ENCODE measurements at regions not wholly inside any gene's neighbourhood (a gene's known extent, or its start where the extent isn't known, plus 50 kb on each side); places are given as distances from the start of the nearest gene placed in this dataset.

- Mint-ChIP-seq H3K27me3 (ENCODE audit: low read depth) (no peaks in the 10 kb centered on the region), H3K27ac (no peak overlapping the region), H3K4me1 (ENCODE audit: low read depth) (no peaks in the 10 kb centered on the region), H3K36me3 (ENCODE audit: low read depth) (no peaks in the 10 kb centered on the region), H3K9me3 (peaks cover 3% of the 10 kb centered on the region), H3K4me3 (no peak overlapping the region)
- DNase-seq: no peak
- intact Hi-C loops (cut with micrococcal nuclease): no loop called here
- CTCF ChIA-PET: no interaction called here
Measured at GRCh38 chr20:57794036-57794435, 84.2 kb upstream of the PMEPA1 start.

GRCh38 chr20:57793421-57793820 lies 83.6 kb upstream of the PMEPA1 start:
- H3K27me3 Mint-ChIP-seq (ENCODE audit: low read depth): no peaks in the 10 kb centered on the region
- peaks cover 3% of the 10 kb centered on the region for H3K9me3 Mint-ChIP-seq
- H3K4me3 Mint-ChIP-seq: no peak overlapping the region
- no peaks in the 10 kb centered on the region for H3K4me1 Mint-ChIP-seq (ENCODE audit: low read depth)
- no peak overlapping the region for H3K27ac Mint-ChIP-seq
- intact Hi-C loops (cut with micrococcal nuclease): no loop called here
- no peak for DNase-seq
- H3K36me3 Mint-ChIP-seq (ENCODE audit: low read depth): no peaks in the 10 kb centered on the region
- CTCF ChIA-PET: no interaction called here

GRCh38 chr20:57792386-57793080 lies 82.7 kb upstream of the PMEPA1 start:
- H3K27ac Mint-ChIP-seq: no peak overlapping the region
- no peak overlapping the region for H3K4me3 Mint-ChIP-seq
- no peak for DNase-seq
- CTCF ChIA-PET: no interaction called here
- intact Hi-C loops (cut with micrococcal nuclease): no loop called here
- no peaks in the 10 kb centered on the region for H3K27me3 Mint-ChIP-seq (ENCODE audit: low read depth)
- peaks cover 3% of the 10 kb centered on the region for H3K9me3 Mint-ChIP-seq
- H3K4me1 Mint-ChIP-seq (ENCODE audit: low read depth): no peaks in the 10 kb centered on the region
- no peaks in the 10 kb centered on the region for H3K36me3 Mint-ChIP-seq (ENCODE audit: low read depth)

DNA sequence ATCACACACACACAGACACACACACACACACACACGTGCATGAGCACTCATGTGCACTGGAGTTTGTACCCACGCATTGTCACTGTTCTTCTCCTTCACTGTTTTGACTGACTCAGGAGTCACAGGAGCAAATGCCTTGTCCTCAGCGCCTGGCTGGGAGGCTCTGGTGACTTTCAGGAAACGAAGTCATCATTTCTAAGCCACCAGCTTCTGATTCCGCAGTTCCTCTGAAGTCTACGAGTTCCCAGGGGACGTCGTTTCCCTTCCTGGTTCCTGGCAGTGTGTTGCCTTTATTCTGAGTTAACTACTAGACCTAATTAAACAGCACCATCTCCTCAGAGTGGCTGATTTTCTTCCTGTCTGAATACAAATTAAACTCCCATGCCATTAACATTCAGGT lies 82.2 kb upstream of the PMEPA1 start:
- no peaks in the 10 kb centered on the region for H3K36me3 Mint-ChIP-seq (ENCODE audit: low read depth)
- intact Hi-C loops (cut with micrococcal nuclease): no loop called here
- no peaks in the 10 kb centered on the region for H3K4me1 Mint-ChIP-seq (ENCODE audit: low read depth)
- H3K9me3 Mint-ChIP-seq: peaks cover 3% of the 10 kb centered on the region
- CTCF ChIA-PET: no interaction called here
- no peak for DNase-seq
- no peak overlapping the region for H3K27ac Mint-ChIP-seq
- H3K27me3 Mint-ChIP-seq (ENCODE audit: low read depth): no peaks in the 10 kb centered on the region
- H3K4me3 Mint-ChIP-seq: no peak overlapping the region

DNA sequence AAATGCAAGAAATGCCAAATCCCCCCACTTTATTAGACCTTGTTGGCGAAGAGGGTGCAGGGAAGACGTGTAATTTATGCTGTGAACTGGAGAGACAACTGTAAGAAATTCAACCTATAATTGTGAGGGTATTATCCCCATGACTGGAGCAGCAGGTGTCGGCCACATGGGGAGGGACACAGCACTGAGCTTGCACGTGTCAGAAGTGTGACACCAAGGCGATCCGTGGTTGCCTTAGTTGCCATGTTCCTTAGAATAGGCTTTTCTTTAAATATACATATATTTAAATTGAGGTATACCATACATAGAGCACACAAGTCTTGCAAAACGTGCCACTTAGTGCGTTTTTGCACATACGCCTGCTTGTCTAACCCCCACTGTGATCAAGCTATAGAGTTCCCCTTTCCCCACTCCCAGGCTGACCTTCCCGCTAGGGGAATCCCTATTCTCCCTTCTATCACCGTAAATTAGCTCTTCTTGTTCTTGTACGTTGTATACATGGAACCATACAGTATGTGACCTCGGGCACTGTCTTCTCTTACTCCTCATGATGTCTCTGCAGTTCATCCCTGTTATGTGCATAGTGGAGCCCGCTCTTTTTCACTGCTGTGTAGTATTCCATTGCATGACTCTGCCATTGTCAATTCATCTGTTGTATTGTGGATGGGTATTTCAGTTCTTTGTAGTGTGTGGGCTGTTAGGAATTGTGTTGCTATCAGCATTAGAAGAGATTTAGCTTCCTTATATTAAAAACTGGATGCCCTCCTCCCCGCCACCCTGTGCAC lies 81.6 kb upstream of the PMEPA1 start:
- no peak overlapping the region for H3K27ac Mint-ChIP-seq
- H3K36me3 Mint-ChIP-seq (ENCODE audit: low read depth): no peaks in the 10 kb centered on the region
- peaks cover 3% of the 10 kb centered on the region for H3K9me3 Mint-ChIP-seq
- no peaks in the 10 kb centered on the region for H3K4me1 Mint-ChIP-seq (ENCODE audit: low read depth)
- CTCF ChIA-PET: no interaction called here
- H3K27me3 Mint-ChIP-seq (ENCODE audit: low read depth): peaks cover 2% of the 10 kb centered on the region
- H3K4me3 Mint-ChIP-seq: no peak overlapping the region
- intact Hi-C loops (cut with micrococcal nuclease): no loop called here
- DNase-seq: no peak

DNA sequence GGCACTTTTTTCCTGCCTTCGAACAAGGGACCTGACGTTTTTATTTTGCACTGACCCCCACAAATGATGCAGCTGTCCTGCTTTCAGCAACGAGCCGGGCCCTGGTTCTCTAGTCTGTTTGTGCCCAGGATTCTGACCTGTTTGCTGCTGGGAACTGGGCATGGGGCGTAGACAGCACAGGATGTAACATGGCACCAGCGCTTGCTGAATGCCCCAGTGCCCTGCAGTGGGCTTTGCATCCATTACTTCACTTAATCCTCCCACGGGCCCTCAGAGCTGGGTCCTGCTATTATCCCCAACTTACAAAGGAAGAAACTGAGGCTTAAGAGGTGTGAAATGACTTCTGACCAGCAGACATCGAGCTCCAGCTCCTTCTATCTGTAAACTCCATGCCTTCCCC lies 80.4 kb upstream of the PMEPA1 start:
- no peak overlapping the region for H3K4me3 Mint-ChIP-seq
- CTCF ChIA-PET: no interaction called here
- H3K9me3 Mint-ChIP-seq: peaks cover 3% of the 10 kb centered on the region

DNA sequence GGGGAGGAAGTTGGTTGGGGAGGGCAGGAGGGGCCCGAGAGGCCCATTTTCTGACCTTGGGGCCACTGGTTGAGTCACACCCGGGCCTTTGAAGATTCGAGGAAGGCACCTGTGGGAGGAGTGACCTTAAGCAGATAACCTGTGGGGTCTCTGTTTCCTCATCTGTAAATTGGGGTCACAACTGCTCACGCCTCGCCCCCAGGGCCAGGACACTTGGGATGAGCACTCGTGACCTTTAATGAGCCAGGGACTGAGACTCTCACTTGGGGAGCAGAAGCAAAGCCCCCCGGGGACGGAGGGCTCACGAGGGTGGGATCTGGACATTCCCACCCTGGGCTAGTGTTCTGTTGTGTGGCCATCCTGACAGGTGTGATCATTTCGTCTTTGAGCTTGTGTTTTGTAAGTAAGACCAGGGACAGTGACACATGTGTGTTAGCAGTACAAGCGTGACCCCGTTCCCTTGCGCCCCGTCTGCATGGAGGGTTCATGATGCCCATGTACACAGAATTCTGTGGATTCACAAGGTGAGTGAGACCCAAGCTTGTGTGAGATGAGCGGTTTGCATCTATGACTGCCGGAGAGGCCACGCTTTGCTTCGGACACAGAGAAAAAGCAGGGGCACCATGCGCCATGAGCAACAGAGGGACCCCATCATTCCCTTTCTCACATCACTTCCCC lies 79.3 kb upstream of the PMEPA1 start:
- Mint-ChIP-seq H3K4me1 (ENCODE audit: low read depth) (no peaks in the 10 kb centered on the region), H3K27me3 (ENCODE audit: low read depth) (peaks cover 2% of the 10 kb centered on the region), H3K4me3 (no peak overlapping the region), H3K36me3 (ENCODE audit: low read depth) (no peaks in the 10 kb centered on the region), H3K9me3 (peaks cover 3% of the 10 kb centered on the region), H3K27ac (no peak overlapping the region)
- intact Hi-C loops (cut with micrococcal nuclease): no loop called here
- CTCF ChIA-PET: no interaction called here
- DNase-seq: no peak

More for the DNA sequence above, 80.4 kb upstream of the PMEPA1 start:
- Mint-ChIP-seq H3K4me1 (ENCODE audit: low read depth) (no peaks in the 10 kb centered on the region), H3K27ac (no peak overlapping the region), H3K36me3 (ENCODE audit: low read depth) (no peaks in the 10 kb centered on the region), H3K27me3 (ENCODE audit: low read depth) (peaks cover 2% of the 10 kb centered on the region)
- intact Hi-C loops (cut with micrococcal nuclease): no loop called here
- DNase-seq: no peak

GRCh38 chr20:57787990-57788781 lies 78.4 kb upstream of the PMEPA1 start:
- no peaks in the 10 kb centered on the region for H3K36me3 Mint-ChIP-seq (ENCODE audit: low read depth)
- CTCF ChIA-PET: interaction anchor here (0.5 kb wide), 1 partner anchor 392 kb away, joined by 3 read pairs; no protein-coding TSS in a partner anchor
- H3K27me3 Mint-ChIP-seq (ENCODE audit: low read depth): peaks cover 2% of the 10 kb centered on the region

GRCh38 chr20:57787151-57787989 lies 77.6 kb upstream of the PMEPA1 start:
- Mint-ChIP-seq H3K36me3 (ENCODE audit: low read depth) (no peaks in the 10 kb centered on the region), H3K4me3 (no peak overlapping the region), H3K4me1 (ENCODE audit: low read depth) (no peaks in the 10 kb centered on the region), H3K9me3 (peaks cover 3% of the 10 kb centered on the region), H3K27ac (no peak overlapping the region), H3K27me3 (ENCODE audit: low read depth) (peaks cover 2% of the 10 kb centered on the region)
- intact Hi-C loops (cut with micrococcal nuclease): no loop called here
- no peak for DNase-seq
- CTCF ChIA-PET: no interaction called here

More at GRCh38 chr20:57787990-57788781, 78.4 kb upstream of the PMEPA1 start:
- Mint-ChIP-seq H3K4me1 (ENCODE audit: low read depth) (no peaks in the 10 kb centered on the region), H3K4me3 (no peak overlapping the region), H3K9me3 (peaks cover 3% of the 10 kb centered on the region), H3K27ac (no peak overlapping the region)
- DNase-seq: no peak
- intact Hi-C loops (cut with micrococcal nuclease): no loop called here

GRCh38 chr20:57786304-57786932 lies 76.6 kb upstream of the PMEPA1 start:
- Mint-ChIP-seq H3K9me3 (peaks cover under 1% of the 10 kb centered on the region), H3K36me3 (ENCODE audit: low read depth) (no peaks in the 10 kb centered on the region), H3K27ac (no peak overlapping the region), H3K4me1 (ENCODE audit: low read depth) (no peaks in the 10 kb centered on the region), H3K4me3 (no peak overlapping the region), H3K27me3 (ENCODE audit: low read depth) (peaks cover 2% of the 10 kb centered on the region)
- DNase-seq: no peak
- CTCF ChIA-PET: no interaction called here
- intact Hi-C loops (cut with micrococcal nuclease): no loop called here

- Mint-ChIP-seq H3K27ac (no peak overlapping the region), H3K36me3 (ENCODE audit: low read depth) (no peaks in the 10 kb centered on the region), H3K9me3 (no peaks in the 10 kb centered on the region), H3K27me3 (ENCODE audit: low read depth) (peaks cover 2% of the 10 kb centered on the region), H3K4me1 (ENCODE audit: low read depth) (no peaks in the 10 kb centered on the region), H3K4me3 (no peak overlapping the region)
- no peak for DNase-seq
- intact Hi-C loops (cut with micrococcal nuclease): no loop called here
- CTCF ChIA-PET: no interaction called here
Measured at GRCh38 chr20:57785720-57786119, 75.9 kb upstream of the PMEPA1 start.
